ENCODE measurements at regions not wholly inside any gene's neighbourhood (a gene's known extent, or its start where the extent isn't known, plus 50 kb on each side); places are given as distances from the start of the nearest gene placed in this dataset.

GRCh38 chr20:24892931-24893330, 56.1 kb upstream of the CST7 start:
- TF ChIP-seq CTCF (conservative IDR thresholded peaks at IDR 0.05) (no peak), ZFX (IDR thresholded peaks at IDR 0.05) (no peak)

All from C4-2B (cell line).